IMR-90 (cell line): ENCODE measurements at regions not wholly inside any gene's neighbourhood (a gene's known extent, or its start where the extent isn't known, plus 50 kb on each side); places are given as distances from the start of the nearest gene placed in this dataset.

ENCODE experiments used
- ATAC-seq: fragments of 200-7000 bp; cut with Tn5 transposase; 2 replicates; pipeline ENCODE4 v1.9.1; 2020; ENCODE audit warnings: low read depth, mild to moderate bottlenecking, moderate library complexity
- BruUV-seq: library from RNA; stranded (reverse); fragments of 400-500 nt; replicated peaks from 2 replicates; lab custom pipeline; 2021; lab: Mats Ljungman, UMichigan
- CTCF ChIA-PET: fragments of 300-600 bp; formaldehyde crosslinking; extraction: SDS; loops from one replicate; lab custom pipeline; 2021; ENCODE audit warnings: antibody characterized with exemption; lab: Yijun Ruan, JAX
- POLR2A ChIA-PET: fragments of 300-600 bp; sonication (Branson Sonifier 250); formaldehyde crosslinking; loops from one replicate; lab custom pipeline; 2022; ENCODE audit warnings: antibody characterized with exemption; ENCODE audit not compliant: unreplicated experiment; lab: Charles Lee
- DNase-seq: peaks from one replicate; pipeline ENCODE4 v3.0.0; 2013
- H2AFZ ChIP-seq: replicated peaks from 2 replicates; pipeline ENCODE3; 2013; ENCODE audit warnings: low read length, mild to moderate bottlenecking; ENCODE audit not compliant: poor library complexity
- H2AK5ac ChIP-seq: 2 replicates; pipeline ENCODE4 v1.6.1; 2013; ENCODE audit warnings: low read depth, low read length, inconsistent platforms
- H2AK9ac ChIP-seq: replicated peaks from 2 replicates; pipeline ENCODE3; 2013; ENCODE audit warnings: mild to moderate bottlenecking, low read depth, low read length, moderate library complexity; ENCODE audit not compliant: poor library complexity
- H2BK120ac ChIP-seq: 2 replicates; pipeline ENCODE4 v1.6.1; 2013; ENCODE audit warnings: low read depth, low read length, inconsistent platforms
- H2BK15ac ChIP-seq: 3 replicates; pipeline ENCODE4 v1.6.1; 2013; ENCODE audit warnings: low read depth, low read length, inconsistent platforms
- H2BK20ac ChIP-seq: 2 replicates; pipeline ENCODE4 v1.6.1; 2013; ENCODE audit warnings: low read depth, mild to moderate bottlenecking, inconsistent platforms, low read length, moderate library complexity
- H2BK5ac ChIP-seq: 2 replicates; pipeline ENCODE4 v1.6.1; 2013; ENCODE audit warnings: mild to moderate bottlenecking, low read depth, low read length, inconsistent platforms; ENCODE audit not compliant: poor library complexity, severe bottlenecking
- H3K14ac ChIP-seq: replicated peaks from 2 replicates; pipeline ENCODE4 v1.6.1; 2013; ENCODE audit warnings: low read depth, low read length, inconsistent platforms
- H3K18ac ChIP-seq: 2 replicates; pipeline ENCODE4 v1.6.1; 2013; ENCODE audit warnings: low read depth, low read length, control low read depth
- H3K23ac ChIP-seq: 2 replicates; pipeline ENCODE4 v1.6.1; 2013; ENCODE audit warnings: low read depth, low read length, inconsistent platforms
- H3K27ac ChIP-seq: 2 replicates; pipeline ENCODE4 v1.5.1; 2013; ENCODE audit warnings: mild to moderate bottlenecking, control low read depth, low read length; ENCODE audit not compliant: insufficient read depth
- H3K27me3 ChIP-seq: 2 replicates; pipeline ENCODE4 v1.6.1; 2013; ENCODE audit warnings: low read length; ENCODE audit not compliant: control insufficient read depth, insufficient read depth
- H3K36me3 ChIP-seq: 2 replicates; pipeline ENCODE4 v1.6.1; 2013; ENCODE audit warnings: low read length, mixed read lengths; ENCODE audit not compliant: control insufficient read depth, insufficient read depth
- H3K4ac ChIP-seq: 2 replicates; pipeline ENCODE4 v1.6.1; 2013; ENCODE audit warnings: low read depth, low read length, inconsistent platforms
- H3K4me1 ChIP-seq: 2 replicates; pipeline ENCODE4 v1.6.1; 2013; ENCODE audit warnings: low read length, mixed read lengths; ENCODE audit not compliant: control insufficient read depth, insufficient read depth
- H3K4me2 ChIP-seq: 2 replicates; pipeline ENCODE4 v1.6.1; 2013; ENCODE audit warnings: low read depth, mild to moderate bottlenecking, control low read depth, low read length, moderate library complexity
- H3K4me3 ChIP-seq: 2 replicates; pipeline ENCODE4 v1.5.1; 2013; ENCODE audit warnings: low read depth, mild to moderate bottlenecking, control low read depth, low read length, moderate library complexity; ENCODE audit not compliant: insufficient read depth
- H3K56ac ChIP-seq: 2 replicates; pipeline ENCODE4 v1.6.1; 2013; ENCODE audit warnings: low read length, inconsistent platforms; ENCODE audit not compliant: insufficient read depth; ENCODE audit errors: extremely low read depth
- H3K79me1 ChIP-seq, 2 experiments: 2 replicates each; pipeline ENCODE4 v1.6.1; 2013; ENCODE audit warnings: low read length in 2 of 2, inconsistent platforms in 1 of 2, low read depth in 1 of 2
- H3K9ac ChIP-seq: 2 replicates; pipeline ENCODE4 v1.6.1; 2013; ENCODE audit warnings: low read depth, low read length, control low read depth
- H3K9me1 ChIP-seq: 2 replicates; pipeline ENCODE4 v1.6.1; 2013; ENCODE audit warnings: low read length, inconsistent platforms; ENCODE audit not compliant: insufficient read depth
- H3K9me3 ChIP-seq: 2 replicates; pipeline ENCODE4 v1.6.1; 2013; ENCODE audit warnings: low read length; ENCODE audit not compliant: control insufficient read depth, insufficient read depth
- H4K20me1 ChIP-seq: 2 replicates; pipeline ENCODE4 v1.6.1; 2013; ENCODE audit warnings: low read length, inconsistent platforms; ENCODE audit not compliant: insufficient read depth
- H4K5ac ChIP-seq: 2 replicates; pipeline ENCODE4 v1.6.1; 2013; ENCODE audit warnings: mild to moderate bottlenecking, low read depth, low read length, control low read depth
- H4K8ac ChIP-seq, 2 experiments: 2 replicates each; pipeline ENCODE4 v1.6.1; 2013; ENCODE audit warnings: low read depth in 2 of 2, low read length in 2 of 2, control low read depth in 1 of 2, inconsistent platforms in 1 of 2
- H4K91ac ChIP-seq: 2 replicates; pipeline ENCODE4 v1.6.1; 2013; ENCODE audit warnings: low read depth, low read length, inconsistent platforms; ENCODE audit not compliant: insufficient read depth
- ELK1 ChIP-seq: fragments of 150-350 bp; IDR thresholded peaks from 2 replicates; pipeline ENCODE4 v1.6.1; 2016; ENCODE audit warnings: low read depth, mild to moderate bottlenecking, low read length, moderate library complexity, borderline replicate concordance
- MAZ ChIP-seq: IDR thresholded peaks from 2 replicates; pipeline ENCODE4 v1.6.1; 2012; ENCODE audit warnings: low read depth, mild to moderate bottlenecking, low read length, improper control_type of control experiment, moderate library complexity, borderline replicate concordance
- NFE2L2 ChIP-seq: fragments of 150-350 bp; IDR thresholded peaks from 2 replicates; pipeline ENCODE4 v1.6.1; 2016; ENCODE audit warnings: low read depth, mild to moderate bottlenecking, low read length
- WGBS, 2 experiments: methylation state at CpG; one replicate each; pipeline versions ENCODE4 v1.1.5 to v1.1.7; 2013; ENCODE audit warnings: missing lambda C conversion rate in 2 of 2; ENCODE audit not compliant: insufficient read length in 1 of 2; ENCODE audit errors: extremely low coverage in 2 of 2; 5-methylcytosine and 5-hydroxymethylcytosine counted together
- dilution Hi-C: fragments of 300-500 bp; cut with HindIII; formaldehyde crosslinking; loops from one replicate; pipeline ENCODE4 v1.14.3; 2018; ENCODE audit warnings: low sequenced_read_pairs; ENCODE audit not compliant: unreplicated experiment
- in situ Hi-C: fragments of 300-500 bp; cut with MboI; formaldehyde crosslinking; loops from 3 replicates; pipeline ENCODE4 v1.14.3; 2019; ENCODE audit warnings: low sequenced_read_pairs, inconsistent platforms, mixed read lengths
- intact Hi-C: fragments of 100-400 bp; cut with micrococcal nuclease; formaldehyde crosslinking; loops from 2 replicates; pipeline ENCODE4 v1.10.0; 2022
- TF ChIP-seq, protein P1 (sequence below): conservative IDR thresholded peaks from 2 replicates; pipeline ENCODE4 v1.5.1; 2012; ENCODE audit warnings: mild to moderate bottlenecking, low read depth, low read length, improper control_type of control experiment

- TF ChIP-seq ELK1 = no peak
- no peak for TF ChIP-seq MAZ
- TF ChIP-seq, protein P1, sequence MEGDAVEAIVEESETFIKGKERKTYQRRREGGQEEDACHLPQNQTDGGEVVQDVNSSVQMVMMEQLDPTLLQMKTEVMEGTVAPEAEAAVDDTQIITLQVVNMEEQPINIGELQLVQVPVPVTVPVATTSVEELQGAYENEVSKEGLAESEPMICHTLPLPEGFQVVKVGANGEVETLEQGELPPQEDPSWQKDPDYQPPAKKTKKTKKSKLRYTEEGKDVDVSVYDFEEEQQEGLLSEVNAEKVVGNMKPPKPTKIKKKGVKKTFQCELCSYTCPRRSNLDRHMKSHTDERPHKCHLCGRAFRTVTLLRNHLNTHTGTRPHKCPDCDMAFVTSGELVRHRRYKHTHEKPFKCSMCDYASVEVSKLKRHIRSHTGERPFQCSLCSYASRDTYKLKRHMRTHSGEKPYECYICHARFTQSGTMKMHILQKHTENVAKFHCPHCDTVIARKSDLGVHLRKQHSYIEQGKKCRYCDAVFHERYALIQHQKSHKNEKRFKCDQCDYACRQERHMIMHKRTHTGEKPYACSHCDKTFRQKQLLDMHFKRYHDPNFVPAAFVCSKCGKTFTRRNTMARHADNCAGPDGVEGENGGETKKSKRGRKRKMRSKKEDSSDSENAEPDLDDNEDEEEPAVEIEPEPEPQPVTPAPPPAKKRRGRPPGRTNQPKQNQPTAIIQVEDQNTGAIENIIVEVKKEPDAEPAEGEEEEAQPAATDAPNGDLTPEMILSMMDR = no peak
- TF ChIP-seq NFE2L2 = no peak
- Histone ChIP-seq H3K27me3 (peaks cover 12% of the 10 kb centered on the region; the same call in 1 of the 2 replicates), H3K79me1 (no peaks in the 10 kb centered on the region), H3K4me3 (no peak overlapping the region), H3K56ac (no peak overlapping the region), H4K5ac (no peak overlapping the region), H2AK5ac (peak overlapping the region; percentile 91; the same call in 1 of the 2 replicates), H2AFZ (peak overlapping the region; percentile 58), H2BK15ac (0 out of 3 replicates have a peak overlapping the region, but pooled peaks have one; percentile 9), H2BK5ac (no peak overlapping the region), H4K91ac (no peak overlapping the region), H3K9ac (no peak overlapping the region), H2BK20ac (no peak overlapping the region), H3K4ac (peak overlapping the region; percentile 43; the same call in 1 of the 2 replicates), H3K14ac (no peak overlapping the region; the same call in 1 of the 2 replicates), H3K9me3 (peaks cover 2% of the 10 kb centered on the region; the same call in 1 of the 2 replicates), H4K8ac (no peak overlapping the region), H2AK9ac (peak overlapping the region; percentile 42), H2BK120ac (no peak overlapping the region; the same call in 1 of the 2 replicates), H3K4me2 (no peak overlapping the region), H3K18ac (no peak overlapping the region), H4K20me1 (no peaks in the 10 kb centered on the region), H3K36me3 (no peaks in the 10 kb centered on the region), H3K4me1 (peaks cover 5% of the 10 kb centered on the region), H3K23ac (no peak overlapping the region), H3K27ac (no peak overlapping the region), H3K9me1 (peaks cover 6% of the 10 kb centered on the region; the same call in 1 of the 2 replicates)
- DNase-seq (no peak), ATAC-seq (no peak)
- ChIA-PET POLR2A (no interaction called here), CTCF (no interaction called here)
- 91% methylated on average over 5 of the region's 14 CpGs; no CpG with 5 or more reads in 1 of the 2 experiments for WGBS, 2 experiments
- dilution Hi-C loops = no loop called here
- no TSS peak for BruUV-seq
- in situ Hi-C loops = no loop called here
- intact Hi-C loops = no loop called here
Observed at GRCh38 chr2:131645177-131645765, 117.6 kb downstream of the CCDC74A start.
